ENCODE measurements at regions not wholly inside any gene's neighbourhood (a gene's known extent, or its start where the extent isn't known, plus 50 kb on each side); places are given as distances from the start of the nearest gene placed in this dataset.

DNA sequence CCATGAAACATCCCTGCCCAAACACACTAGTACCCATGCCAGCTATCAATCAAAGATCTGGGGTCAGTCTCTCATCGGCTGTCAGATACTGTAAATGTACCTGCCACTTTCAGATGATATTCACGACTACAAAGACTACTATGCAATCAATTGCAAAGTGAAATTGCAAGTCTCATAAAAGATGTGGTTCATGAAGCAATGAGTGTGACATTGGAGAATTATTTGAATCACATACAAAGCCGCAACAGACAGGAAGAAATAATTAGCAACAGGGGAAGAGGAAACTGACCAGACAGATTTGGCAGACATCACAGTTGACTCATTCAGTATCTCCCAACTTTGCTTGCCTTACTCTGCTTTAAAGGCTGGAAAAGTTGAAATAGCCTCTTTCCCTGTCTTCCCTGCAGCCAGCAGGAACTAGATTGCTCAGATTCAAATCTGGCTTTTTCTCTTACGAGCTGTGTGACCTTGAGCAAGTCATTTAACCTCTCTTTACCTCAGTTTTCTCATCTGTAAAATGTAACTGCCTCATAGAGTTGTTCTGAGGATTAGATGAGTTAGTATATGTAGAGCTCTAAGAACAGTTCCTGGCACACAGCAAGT is 95.7 kb upstream of the C3orf80 start:
- DNase-seq (ENCODE audit: low read depth in 2 of 3, low spot score in 2 of 3) = peak in 2 of 3 donors; percentile 67 to 82

DNA sequence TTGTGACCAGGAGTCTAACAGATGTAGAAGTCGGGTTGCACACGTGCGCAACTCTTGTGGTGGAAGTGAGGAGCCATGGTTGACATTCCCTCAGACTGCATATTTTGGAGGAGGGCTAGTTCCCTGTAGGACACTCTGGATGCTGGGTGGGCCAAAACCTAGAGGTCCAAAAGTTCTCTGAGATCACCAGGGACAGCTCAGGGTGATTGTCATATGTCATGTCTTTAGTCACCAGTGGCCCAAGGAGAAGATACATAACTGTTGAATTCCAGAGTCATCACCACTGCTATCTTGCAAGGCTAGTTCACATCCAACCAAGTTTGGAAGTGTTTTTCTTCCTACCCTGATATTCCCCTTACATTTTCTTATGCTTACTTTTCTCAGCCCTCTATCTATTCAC is 95.2 kb upstream of the C3orf80 start:
- DNase-seq (ENCODE audit: low read depth in 2 of 3, low spot score in 2 of 3) = no peak

DNA sequence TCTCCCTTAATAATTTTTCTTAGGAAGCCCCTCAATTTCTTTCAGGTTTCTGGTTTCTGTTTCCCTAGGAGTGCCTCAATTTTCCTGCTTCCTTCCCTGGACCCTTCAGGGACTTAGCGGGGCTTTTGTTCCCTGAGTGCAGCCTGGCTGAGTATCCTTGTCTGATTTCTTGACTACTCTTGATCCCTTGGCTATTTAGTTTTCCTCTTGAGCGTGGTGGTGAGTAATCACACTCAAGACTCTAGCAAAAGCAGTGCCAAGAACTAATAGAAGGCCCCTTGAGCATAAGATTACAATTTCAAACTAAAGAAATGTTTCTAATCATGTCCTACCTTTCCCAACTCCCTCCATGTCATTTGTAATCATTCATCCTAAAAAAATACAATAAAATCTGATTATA is 94.3 kb upstream of the C3orf80 start:
- DNase-seq (ENCODE audit: low read depth in 2 of 3, low spot score in 2 of 3) = no peak

DNA sequence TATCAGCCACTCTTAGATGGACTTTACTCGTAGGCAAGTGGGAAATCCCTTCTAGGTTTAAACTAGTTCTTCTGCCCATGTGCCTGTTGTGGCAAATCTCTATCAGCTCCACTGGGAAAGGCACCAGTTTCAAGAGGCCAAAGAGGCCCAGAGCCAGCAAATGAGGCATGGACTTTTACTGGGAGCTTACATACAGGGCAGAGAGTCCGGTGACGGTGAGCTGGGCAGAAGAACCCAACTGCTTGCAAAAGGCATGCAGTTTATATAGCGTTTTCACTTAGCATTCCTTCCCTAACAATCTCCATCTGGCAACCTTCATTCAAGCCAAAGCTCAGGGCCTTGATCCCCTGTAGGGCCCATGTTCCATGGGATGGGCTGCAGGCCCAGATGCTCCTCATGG is 93.0 kb upstream of the C3orf80 start:
- DNase-seq (ENCODE audit: low read depth in 2 of 3, low spot score in 2 of 3) = no peak

DNA sequence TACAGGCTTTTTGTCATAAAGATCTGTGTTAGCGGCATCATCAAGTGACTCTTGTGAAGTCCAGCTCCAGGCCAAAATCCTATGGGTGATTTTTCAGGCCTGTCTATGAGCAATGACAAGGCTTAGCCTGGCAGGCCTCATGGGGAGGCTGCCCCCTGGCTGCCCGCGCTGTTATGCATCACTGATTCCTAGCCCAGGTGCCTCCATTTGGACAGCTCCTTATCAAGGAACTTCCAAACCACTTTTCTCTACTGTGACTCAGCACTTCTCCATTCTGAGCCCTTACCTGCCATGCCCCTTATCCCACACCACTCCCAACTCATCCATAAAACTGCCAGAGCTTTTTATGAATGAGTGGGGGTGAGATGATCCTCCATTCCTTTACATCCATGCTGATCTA is 91.5 kb upstream of the C3orf80 start:
- DNase-seq (ENCODE audit: low read depth in 2 of 3, low spot score in 2 of 3) = peak in 1 of 3 donors; percentile 48

DNA sequence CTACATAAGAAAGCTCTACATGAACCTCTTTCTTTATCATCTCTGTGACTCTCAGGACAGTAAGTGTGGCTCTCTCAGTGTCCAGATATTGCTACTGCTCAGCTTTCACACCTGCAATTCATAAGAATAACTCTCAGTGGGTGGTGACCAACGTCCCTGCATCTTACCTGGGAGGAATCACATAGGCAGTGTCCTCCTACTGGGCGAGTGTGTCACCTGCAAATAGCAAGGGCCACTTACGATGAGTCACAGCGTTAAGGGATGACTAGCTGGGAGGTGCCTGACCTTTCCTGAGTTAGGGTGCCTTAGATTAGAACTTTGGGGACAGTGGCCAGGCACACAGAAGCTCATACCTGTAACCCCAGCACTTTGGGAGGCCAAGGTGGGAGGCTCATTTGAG is 90.8 kb upstream of the C3orf80 start:
- DNase-seq (ENCODE audit: low read depth in 2 of 3, low spot score in 2 of 3) = no peak

DNA sequence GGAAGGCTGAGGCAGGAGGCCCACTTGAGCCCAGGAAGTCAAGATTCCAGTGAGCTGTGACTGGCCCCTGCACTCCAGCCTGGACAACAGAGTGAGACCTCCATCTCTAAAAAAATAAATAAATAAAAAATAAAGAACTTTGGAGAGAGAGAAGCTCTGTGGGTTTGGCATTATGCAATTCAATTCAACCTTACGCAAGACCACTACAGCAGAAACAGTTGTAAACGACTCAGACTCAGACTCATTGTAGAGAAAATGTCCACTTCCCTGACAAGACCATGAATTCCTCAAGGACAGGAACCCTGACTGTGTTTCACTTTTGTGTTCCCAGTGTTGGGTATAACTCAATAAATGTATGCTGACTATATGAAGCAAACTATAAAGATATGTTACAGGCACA is 90.3 kb upstream of the C3orf80 start:
- DNase-seq (ENCODE audit: low read depth in 2 of 3, low spot score in 2 of 3) = peak in 2 of 3 donors; percentile 44 to 62

DNA sequence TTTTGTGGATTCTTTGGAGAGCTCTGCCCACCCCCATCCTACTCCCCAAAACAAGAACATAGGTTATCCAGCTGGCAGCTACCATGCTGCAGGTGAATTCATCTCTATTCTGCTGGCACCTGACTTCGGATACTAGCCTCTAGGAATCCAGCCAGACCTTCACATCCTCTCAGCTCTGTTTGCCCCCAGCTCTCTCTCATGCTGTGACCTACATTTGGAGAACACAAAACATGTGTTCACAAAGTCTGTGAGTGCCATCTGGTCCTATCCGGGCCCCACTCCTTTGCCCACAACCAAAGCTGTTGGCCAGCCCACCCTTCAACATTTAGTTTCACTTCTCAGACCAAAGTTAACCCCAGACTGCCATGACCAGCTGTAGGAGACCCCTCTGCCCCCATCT is 89.4 kb upstream of the C3orf80 start:
- DNase-seq (ENCODE audit: low read depth in 2 of 3, low spot score in 2 of 3) = peak in 1 of 3 donors; percentile 62

DNA sequence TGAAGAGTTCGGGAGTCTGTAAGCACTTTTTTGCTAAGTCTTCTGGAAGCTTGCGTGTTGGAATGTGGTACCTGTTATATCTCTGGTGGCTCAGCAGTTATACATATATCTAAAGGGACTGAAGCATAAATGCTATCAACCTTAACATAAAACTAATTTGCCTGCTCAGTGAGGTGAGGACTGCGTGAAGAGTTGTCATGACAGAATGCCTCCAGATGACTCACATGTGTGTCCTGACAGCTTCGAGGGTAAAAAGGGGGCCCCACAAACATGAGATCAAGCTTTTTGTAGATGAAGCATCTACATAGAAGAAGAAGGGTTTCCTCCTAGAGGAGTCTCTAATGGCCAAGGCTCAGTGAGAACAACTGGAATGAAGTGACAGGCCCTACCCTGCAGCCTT is 88.8 kb upstream of the C3orf80 start:
- DNase-seq (ENCODE audit: low read depth in 2 of 3, low spot score in 2 of 3) = peak in 1 of 3 donors; percentile 19

DNA sequence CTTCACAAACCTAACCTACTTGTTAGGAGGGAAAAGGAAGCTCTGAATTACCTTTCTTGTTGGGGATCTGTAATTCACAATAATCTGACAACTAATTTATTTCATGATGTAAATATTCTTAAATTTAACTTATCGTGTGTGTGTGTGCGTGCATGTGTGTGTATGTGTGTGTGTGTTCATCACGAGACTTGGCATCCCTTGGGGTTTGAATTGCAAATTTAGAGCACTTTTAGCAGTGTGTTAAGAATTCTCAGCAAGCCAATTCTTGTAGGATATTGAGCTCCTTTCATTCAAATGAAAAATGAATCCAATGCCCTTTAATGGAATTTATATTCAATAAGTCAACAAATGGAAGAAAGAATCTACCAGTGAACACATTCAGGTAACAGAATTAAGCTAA is 85.9 kb upstream of the C3orf80 start:
- DNase-seq (ENCODE audit: low read depth in 2 of 3, low spot score in 2 of 3) = no peak

DNA sequence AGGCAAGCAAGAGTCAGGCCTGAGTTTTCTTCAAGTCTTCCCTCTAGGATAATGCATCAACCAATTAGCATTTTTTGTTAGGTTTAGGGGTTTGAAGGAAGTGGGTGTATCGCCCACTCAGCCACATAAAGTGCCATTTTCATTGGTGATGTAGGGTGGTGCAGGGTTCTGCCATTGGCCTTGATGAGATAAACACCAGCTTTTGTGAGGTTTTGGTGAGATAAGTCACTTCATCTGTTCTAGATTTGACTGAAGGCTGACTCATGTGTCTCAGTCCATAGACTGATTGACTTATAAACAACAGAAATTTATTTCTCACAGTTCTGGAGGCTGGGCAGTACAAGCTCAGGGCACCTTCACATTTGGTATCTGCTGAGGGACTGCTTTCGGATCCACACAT is 84.5 kb upstream of the C3orf80 start:
- DNase-seq (ENCODE audit: low read depth in 2 of 3, low spot score in 2 of 3) = no peak

DNA sequence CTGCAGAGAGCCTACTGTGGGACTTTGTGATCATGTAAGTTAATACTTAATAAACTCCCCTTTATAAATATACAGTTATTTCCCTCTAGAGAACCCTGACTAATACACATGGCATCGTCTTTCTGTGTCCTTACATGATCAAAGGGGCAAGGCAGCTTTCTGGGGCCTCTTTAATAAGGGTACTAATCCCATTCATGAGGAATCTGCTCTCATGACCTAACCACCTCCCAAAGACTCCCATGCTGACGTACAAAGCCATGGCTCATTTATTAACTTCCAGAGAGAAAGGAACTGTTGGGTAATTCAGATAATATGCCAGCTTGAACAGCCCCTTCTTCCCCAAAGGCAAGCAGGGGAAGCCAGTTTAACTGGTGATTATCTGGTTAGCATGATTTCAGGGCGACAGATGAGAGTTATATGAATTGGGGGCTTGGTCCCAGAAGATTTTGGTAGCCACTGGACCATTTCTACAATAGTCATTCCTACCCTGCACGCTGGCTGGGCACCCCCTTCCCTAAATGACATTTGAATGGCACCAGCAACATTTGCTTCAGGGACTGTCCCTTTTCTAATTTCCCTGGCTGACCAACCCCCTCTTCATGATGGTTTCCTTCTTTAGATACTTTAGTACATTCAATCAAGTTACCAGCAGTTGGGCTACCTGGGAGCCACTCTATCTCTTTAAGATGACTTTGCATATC is 83.6 kb upstream of the C3orf80 start:
- DNase-seq (ENCODE audit: low read depth in 2 of 3, low spot score in 2 of 3) = no peak

DNA sequence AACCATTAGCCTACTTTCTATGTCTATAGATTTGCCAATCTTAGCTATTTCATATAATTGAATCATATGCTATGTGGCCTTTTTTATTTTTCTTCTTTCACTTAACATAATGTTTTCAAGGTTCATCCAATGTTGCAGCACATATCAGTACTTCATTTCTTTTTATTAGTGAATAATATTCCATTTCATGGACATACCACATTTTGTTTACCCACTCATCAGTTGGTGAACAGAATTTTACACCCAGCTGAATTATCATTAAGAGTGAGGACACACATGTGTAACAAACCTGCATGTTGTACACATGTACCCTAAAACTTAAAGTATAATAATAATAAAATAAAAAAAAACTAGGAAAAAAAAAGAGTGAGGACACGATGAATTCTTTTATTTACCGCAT is 81.7 kb upstream of the C3orf80 start:
- DNase-seq (ENCODE audit: low read depth in 2 of 3, low spot score in 2 of 3) = no peak

DNA sequence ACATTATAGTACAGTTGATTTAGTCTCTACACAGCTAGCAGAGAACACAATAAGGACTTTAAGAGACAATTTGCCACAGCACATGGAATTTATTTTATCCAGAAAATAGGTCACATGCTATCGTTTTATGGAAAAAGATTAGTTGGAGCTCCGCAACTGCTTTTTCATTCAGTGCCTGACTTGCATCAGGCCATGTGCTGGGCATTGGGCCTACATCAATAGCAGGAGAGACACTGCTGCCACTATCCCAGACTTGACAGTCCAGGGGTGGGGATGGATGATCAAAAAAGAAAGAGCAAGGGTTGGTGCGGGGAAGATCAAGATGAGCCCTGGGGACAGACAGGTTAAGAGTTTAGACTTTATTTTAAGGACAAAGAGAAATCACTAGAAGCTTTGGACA is 75.2 kb upstream of the C3orf80 start:
- no peak for DNase-seq (ENCODE audit: low read depth in 2 of 3, low spot score in 2 of 3)

DNA sequence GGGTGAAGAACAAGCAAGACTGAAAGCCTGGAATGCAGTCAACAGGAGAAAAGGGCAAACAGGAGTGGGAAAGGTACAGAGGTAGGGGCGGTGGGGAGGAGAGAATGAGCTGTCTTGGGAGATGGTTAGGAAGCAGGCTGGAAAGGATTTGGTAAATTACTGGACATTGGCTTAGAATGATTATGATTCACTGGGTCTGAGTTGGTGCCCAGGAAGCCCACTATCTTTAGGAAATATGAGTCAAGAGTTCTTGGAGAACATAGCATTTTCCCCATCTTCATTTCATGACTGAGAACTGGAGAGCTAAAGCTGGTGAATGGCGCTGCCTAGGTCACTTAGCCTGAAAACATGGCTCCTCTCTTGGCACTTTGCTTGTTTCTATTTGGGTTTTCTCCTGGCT is 74.7 kb upstream of the C3orf80 start:
- DNase-seq (ENCODE audit: low read depth in 2 of 3, low spot score in 2 of 3) = no peak

DNA sequence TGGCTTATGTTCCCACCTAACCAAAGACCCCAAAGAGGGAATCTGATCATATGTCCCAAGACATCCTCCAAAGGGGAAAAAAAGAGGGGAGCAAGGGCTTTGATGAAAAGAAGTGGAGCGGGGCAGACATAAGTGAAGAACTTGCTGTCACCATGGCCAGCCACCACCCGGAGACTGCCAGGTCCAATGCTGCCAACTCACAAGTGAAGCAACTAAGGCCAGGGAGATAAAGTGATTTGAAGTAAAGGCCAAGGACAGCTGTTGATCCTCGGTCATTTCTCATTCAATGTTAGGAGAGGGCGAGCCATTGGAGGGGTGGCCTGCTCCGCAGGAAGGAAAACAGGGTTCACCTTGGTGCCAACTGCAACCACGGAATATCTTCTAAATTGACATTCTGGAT is 72.6 kb upstream of the C3orf80 start:
- no peak for DNase-seq (ENCODE audit: low read depth in 2 of 3, low spot score in 2 of 3)

DNA sequence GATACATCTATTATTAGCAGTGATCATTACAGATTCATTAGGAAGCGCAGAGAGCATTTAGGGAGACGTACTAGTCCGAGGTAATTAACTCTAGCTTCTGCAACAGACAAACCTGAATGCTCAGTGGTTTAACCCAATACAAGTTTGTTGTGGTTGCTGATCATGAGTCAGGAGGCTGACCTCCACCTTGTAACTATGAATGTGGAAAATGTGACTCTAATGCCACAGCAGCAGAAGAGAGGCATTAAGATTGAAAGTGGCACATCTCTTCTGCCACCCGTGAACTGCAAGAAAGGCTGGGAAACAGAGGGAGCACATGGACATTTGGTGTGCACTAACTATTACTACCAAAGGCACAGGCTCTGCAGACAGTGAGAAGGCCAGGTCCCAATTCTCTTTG is 71.2 kb upstream of the C3orf80 start:
- peak in 1 of 3 donors; percentile 44 for DNase-seq (ENCODE audit: low read depth in 2 of 3, low spot score in 2 of 3)

DNA sequence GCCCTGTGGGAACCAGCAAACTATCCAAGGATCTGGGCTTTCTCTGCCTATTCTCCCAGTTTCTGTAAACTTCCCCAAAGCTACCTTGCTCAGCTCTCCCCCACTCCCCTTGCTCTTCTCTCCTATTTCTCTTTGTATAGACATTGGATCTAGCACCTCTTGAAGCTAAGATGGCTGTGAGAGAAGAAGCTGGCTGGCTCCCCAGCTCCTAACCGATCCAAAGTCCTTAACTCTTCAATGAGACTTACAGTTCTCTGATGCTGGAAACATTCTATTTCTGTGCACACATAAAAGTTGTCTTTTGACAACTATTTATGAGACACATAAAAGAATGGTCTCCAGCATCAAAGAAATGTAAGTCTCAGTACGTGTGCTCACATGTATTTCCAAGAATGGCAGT is 70.6 kb upstream of the C3orf80 start:
- no peak for DNase-seq (ENCODE audit: low read depth in 2 of 3, low spot score in 2 of 3)

DNA sequence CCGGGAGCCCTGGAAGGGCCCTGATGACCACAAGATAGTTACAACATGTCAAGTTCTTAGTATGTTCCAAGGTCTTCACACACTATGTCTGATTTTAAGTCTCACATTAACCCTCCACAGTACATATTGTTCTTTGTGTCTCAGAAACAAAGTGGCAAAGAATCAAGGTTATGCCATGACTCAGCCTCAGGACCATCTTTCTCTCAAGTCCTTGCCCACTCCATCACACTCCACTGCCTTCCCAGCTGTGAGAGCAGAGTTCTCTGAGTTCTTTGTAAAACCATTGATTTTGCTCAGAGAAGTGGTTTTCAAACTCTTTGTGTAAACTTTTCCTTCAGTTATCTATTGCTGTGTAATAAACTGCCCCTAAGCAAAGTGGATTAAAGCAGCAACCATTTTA is 67.9 kb upstream of the C3orf80 start:
- no peak for DNase-seq (ENCODE audit: low read depth in 2 of 3, low spot score in 2 of 3)

DNA sequence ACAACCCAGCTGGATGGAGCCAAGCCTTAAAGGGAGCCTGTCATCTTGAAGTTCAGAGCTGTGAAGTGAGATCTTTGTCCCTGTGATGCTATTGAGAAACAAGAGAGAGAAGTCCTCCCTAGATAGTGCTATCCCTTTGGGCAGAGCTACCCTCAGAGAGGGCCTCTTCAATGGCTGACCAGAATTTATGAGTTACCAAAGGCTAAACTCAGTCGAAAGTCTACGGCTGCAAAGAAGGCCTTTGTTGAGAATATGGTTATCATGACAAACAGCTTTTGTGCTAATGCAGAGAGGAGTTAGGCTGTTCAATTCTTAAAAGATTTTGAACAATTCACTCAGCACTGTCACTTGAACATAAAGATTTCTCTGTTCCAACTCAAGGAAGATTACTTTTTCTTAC is 65.9 kb upstream of the C3orf80 start:
- no peak for DNase-seq (ENCODE audit: low read depth in 2 of 3, low spot score in 2 of 3)

DNA sequence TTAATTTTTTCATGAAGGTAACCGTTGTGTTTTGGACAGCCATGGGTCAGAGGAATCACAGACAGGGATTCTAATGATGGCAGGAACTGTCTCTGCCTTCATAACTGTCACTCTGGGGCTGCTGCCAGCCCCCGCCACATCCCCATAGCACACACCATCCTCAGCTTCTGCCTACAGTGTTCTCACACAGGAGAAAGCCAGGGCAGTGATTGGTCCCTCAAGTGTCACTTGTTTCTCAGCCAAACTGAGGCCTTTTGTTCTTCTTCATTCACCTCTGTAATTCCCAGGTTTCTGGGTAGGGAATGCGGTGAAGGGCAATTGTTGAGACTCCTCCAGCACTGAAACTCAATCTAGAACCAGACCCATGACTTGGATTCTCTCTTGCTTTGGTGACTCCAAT is 65.4 kb upstream of the C3orf80 start:
- no peak for DNase-seq (ENCODE audit: low read depth in 2 of 3, low spot score in 2 of 3)

DNA sequence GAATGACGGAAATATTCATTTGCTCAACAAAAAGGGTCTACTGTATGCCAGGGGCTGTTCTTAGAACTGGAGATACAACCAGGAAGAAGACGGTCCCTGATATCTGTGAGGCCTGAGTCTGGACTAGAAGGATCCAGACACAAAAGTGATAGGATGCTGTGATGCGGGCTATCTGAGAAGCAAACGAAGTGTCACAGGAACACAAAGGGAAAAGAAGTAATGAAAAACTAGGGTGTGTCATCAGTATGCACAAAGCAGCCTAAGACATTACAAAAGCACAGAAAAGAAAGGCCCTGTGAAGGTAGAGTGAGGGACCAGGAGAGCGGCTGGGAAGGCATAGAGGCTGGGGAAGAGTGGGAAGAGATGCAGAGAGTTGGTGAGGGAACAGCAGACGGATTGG is 63.3 kb upstream of the C3orf80 start:
- DNase-seq (ENCODE audit: low read depth in 2 of 3, low spot score in 2 of 3) = no peak

DNA sequence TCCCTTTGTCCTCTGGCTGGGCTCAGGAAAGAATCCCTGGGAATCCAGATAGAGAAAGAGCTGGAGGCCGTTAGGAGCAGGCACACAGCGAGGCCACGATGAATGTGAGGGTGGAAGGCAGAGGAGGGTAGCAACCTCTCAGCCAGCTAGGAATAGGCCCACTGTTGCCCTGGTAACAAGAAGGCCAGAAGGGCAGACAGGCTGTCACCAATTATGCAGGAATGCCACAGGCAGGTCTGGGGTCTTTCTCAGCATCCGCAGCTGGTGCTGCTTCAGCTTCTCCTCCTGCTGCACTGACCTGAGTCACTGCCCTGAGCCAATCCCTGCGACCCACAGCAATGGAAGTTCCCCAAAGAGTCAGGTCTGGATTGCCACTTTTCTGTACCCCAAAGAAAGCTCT is 62.8 kb upstream of the C3orf80 start:
- DNase-seq (ENCODE audit: low read depth in 2 of 3, low spot score in 2 of 3) = no peak

Measured in hematopoietic multipotent progenitor cell (in vitro differentiated cells).